NT2/D1 (cell line): ENCODE measurements at regions not wholly inside any gene's neighbourhood (a gene's known extent, or its start where the extent isn't known, plus 50 kb on each side); places are given as distances from the start of the nearest gene placed in this dataset.

ENCODE experiments used
- YY1 ChIP-seq: IDR thresholded peaks from 2 replicates; pipeline ENCODE4 v1.6.1; 2011; ENCODE audit not compliant: insufficient read length, insufficient read depth
- ZNF274 ChIP-seq: IDR thresholded peaks from 2 replicates; pipeline ENCODE4 v1.6.1; 2011; ENCODE audit warnings: mild to moderate bottlenecking, low read depth, low read length

GRCh38 chr4:156294577-156294976 lies 340.9 kb upstream of the CTSO start:
- TF ChIP-seq YY1 = no peak
- no peak for TF ChIP-seq ZNF274
